ENCODE measurements at regions not wholly inside any gene's neighbourhood (a gene's known extent, or its start where the extent isn't known, plus 50 kb on each side); places are given as distances from the start of the nearest gene placed in this dataset.

GRCh38 chr4:110959041-110959643 is 336.3 kb upstream of the PITX2 start:
- no peak overlapping the region for H3K4me3 ChIP-seq (IDR thresholded peaks at IDR 0.05; ENCODE audit: insufficient read depth, low read depth, low read length)
- no peaks in the 10 kb centered on the region for H3K4me1 ChIP-seq (ENCODE audit: low read depth, poor library complexity, severe bottlenecking)
- H3K4me2 ChIP-seq = no peak overlapping the region
- H3K9ac ChIP-seq = no peak overlapping the region
- H4K20me1 ChIP-seq (ENCODE audit: insufficient read depth) = no peaks in the 10 kb centered on the region
- no peaks in the 10 kb centered on the region for H3K79me2 ChIP-seq (ENCODE audit: insufficient read depth, low read depth)
- peak; percentile 53 for TF ChIP-seq CTCF (conservative IDR thresholded peaks at IDR 0.05; ENCODE audit: low read depth, low read length)
- H3K27ac ChIP-seq = no peak overlapping the region
- no peak overlapping the region for H2AFZ ChIP-seq (ENCODE audit: low read depth)
- H3K36me3 ChIP-seq (ENCODE audit: insufficient read depth) = no peaks in the 10 kb centered on the region
- H3K27me3 ChIP-seq (ENCODE audit: insufficient read depth, low read depth) = no peaks in the 10 kb centered on the region

DNA sequence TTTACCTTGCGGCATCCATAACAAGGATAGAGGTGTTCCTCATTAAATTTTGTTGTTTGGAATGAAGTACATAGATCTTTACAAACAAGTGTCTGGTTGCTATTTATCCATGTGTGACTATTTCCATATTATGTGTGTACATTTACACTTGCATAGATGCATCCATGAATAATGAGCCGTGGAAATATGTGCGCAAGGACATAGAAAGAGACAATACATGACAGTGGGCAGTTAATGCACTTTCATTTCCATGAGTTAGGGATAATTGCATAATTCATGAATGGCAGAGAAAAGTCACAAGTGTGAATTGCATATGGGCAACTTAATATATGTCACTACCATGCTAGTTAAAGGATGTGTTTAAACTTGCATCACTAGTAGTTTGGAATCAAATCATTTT is 338.2 kb upstream of the PITX2 start:
- Histone ChIP-seq H2AFZ (ENCODE audit: low read depth) (no peak overlapping the region), H3K4me3 (IDR thresholded peaks at IDR 0.05; ENCODE audit: insufficient read depth, low read depth, low read length) (no peak overlapping the region), H3K27me3 (ENCODE audit: insufficient read depth, low read depth) (no peaks in the 10 kb centered on the region), H4K20me1 (ENCODE audit: insufficient read depth) (no peaks in the 10 kb centered on the region), H3K4me1 (ENCODE audit: low read depth, poor library complexity, severe bottlenecking) (no peaks in the 10 kb centered on the region), H3K36me3 (ENCODE audit: insufficient read depth) (no peaks in the 10 kb centered on the region), H3K9ac (no peak overlapping the region), H3K79me2 (ENCODE audit: insufficient read depth, low read depth) (no peaks in the 10 kb centered on the region), H3K27ac (no peak overlapping the region), H3K4me2 (no peak overlapping the region)
- TF ChIP-seq CTCF (conservative IDR thresholded peaks at IDR 0.05; ENCODE audit: low read depth, low read length) = no peak

DNA sequence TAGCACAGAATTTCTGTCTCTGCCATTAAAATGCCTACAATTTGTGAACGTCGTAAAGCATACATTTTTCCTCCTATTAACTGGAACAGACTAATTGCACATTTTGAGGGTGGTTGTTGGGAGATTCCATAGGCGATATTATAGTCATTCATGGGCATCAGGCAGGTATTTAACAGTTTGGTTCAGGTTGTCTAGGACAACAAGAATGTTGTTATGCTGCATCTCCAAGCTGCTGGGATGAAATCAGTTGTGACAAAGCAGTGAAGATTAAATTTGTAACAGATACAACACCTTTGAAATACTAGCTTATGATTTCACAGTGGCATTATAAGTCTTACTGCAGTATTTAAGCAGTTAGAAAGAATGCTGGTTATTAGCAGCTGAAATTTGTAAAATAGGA is 339.7 kb upstream of the PITX2 start:
- H3K36me3 ChIP-seq (ENCODE audit: insufficient read depth) = no peaks in the 10 kb centered on the region
- no peaks in the 10 kb centered on the region for H3K27me3 ChIP-seq (ENCODE audit: insufficient read depth, low read depth)
- no peak overlapping the region for H3K4me2 ChIP-seq
- no peaks in the 10 kb centered on the region for H4K20me1 ChIP-seq (ENCODE audit: insufficient read depth)
- H3K4me1 ChIP-seq (ENCODE audit: low read depth, poor library complexity, severe bottlenecking) = no peaks in the 10 kb centered on the region
- H3K4me3 ChIP-seq (IDR thresholded peaks at IDR 0.05; ENCODE audit: insufficient read depth, low read depth, low read length) = no peak overlapping the region
- no peak for TF ChIP-seq CTCF (conservative IDR thresholded peaks at IDR 0.05; ENCODE audit: low read depth, low read length)
- H3K79me2 ChIP-seq (ENCODE audit: insufficient read depth, low read depth) = no peaks in the 10 kb centered on the region
- H3K27ac ChIP-seq = no peak overlapping the region
- no peak overlapping the region for H3K9ac ChIP-seq
- no peak overlapping the region for H2AFZ ChIP-seq (ENCODE audit: low read depth)

DNA sequence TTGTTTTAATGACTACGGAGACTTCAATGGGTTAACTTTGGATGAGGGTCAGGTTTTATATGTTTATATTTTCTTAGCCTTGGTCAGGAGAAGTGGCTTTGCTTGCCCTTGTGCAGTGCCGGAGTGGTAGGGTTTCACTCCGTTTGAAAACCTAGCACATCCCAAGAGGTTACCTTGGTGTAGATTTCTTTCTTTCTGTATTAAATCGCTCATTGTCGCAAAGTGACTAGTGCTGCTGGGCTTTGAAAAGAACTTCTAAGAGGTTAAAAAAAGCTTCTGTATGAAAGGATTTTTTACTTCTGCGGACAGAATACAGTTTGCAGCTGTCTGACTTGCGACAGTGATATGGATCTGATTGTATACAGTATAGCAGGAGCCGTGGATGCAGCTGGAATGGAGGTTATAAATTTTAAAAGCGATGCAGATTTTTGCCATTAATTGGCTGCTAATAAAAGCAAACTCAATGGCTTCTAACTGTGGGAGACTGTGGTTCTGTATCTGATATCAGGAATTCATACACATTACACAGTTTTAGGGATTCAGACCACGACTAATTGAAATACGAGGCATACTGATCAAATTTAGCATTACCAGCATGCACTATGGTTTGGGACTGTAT is 340.9 kb upstream of the PITX2 start:
- H3K79me2 ChIP-seq (ENCODE audit: insufficient read depth, low read depth) = no peaks in the 10 kb centered on the region
- no peak for TF ChIP-seq CTCF (conservative IDR thresholded peaks at IDR 0.05; ENCODE audit: low read depth, low read length)

More for the DNA sequence above, 340.9 kb upstream of the PITX2 start:
- Histone ChIP-seq H2AFZ (ENCODE audit: low read depth) (no peak overlapping the region), H4K20me1 (ENCODE audit: insufficient read depth) (no peaks in the 10 kb centered on the region), H3K4me3 (IDR thresholded peaks at IDR 0.05; ENCODE audit: insufficient read depth, low read depth, low read length) (no peak overlapping the region), H3K4me1 (ENCODE audit: low read depth, poor library complexity, severe bottlenecking) (no peaks in the 10 kb centered on the region), H3K36me3 (ENCODE audit: insufficient read depth) (no peaks in the 10 kb centered on the region), H3K9ac (no peak overlapping the region), H3K27me3 (ENCODE audit: insufficient read depth, low read depth) (no peaks in the 10 kb centered on the region), H3K4me2 (no peak overlapping the region), H3K27ac (no peak overlapping the region)
